Fibroblast of pulmonary artery (primary cell): ENCODE measurements at regions not wholly inside any gene's neighbourhood (a gene's known extent, or its start where the extent isn't known, plus 50 kb on each side); places are given as distances from the start of the nearest gene placed in this dataset.
"Not testable (repeated sequence)": the region's sequence is repeated elsewhere in the genome, so short reads cannot be mapped to it uniquely, and the experiment has no call there.

Experiments used
- DNase-seq: peaks from one replicate; pipeline ENCODE4 v3.0.0-alpha.2; 2010; ENCODE audit warnings: low read depth
- H3K4me3 ChIP-seq: replicated peaks from 2 replicates; pipeline ENCODE4 v1.5.1; 2011; ENCODE audit warnings: low read depth, mild to moderate bottlenecking, control low read depth, low read length, moderate library complexity
- CTCF ChIP-seq: IDR thresholded peaks from 2 replicates; pipeline ENCODE4 v1.5.1; 2011; ENCODE audit warnings: mild to moderate bottlenecking, control low read depth, low read length, inconsistent platforms; ENCODE audit errors: missing control alignments

GRCh38 chr19:29881386-29881785 is 60.7 kb upstream of the URI1 start:
- DNase-seq = no peak
- no peak overlapping the region for H3K4me3 ChIP-seq
- no peak for TF ChIP-seq CTCF

GRCh38 chr19:29882719-29883105 is 59.3 kb upstream of the URI1 start:
- H3K4me3 ChIP-seq = no peak overlapping the region
- no peak for DNase-seq
- TF ChIP-seq CTCF = no peak

GRCh38 chr19:29884044-29884443 is 58.0 kb upstream of the URI1 start:
- TF ChIP-seq CTCF = no peak
- no peak for DNase-seq
- no peak overlapping the region for H3K4me3 ChIP-seq

- H3K4me3 ChIP-seq = no peak overlapping the region
- DNase-seq = no peak
- TF ChIP-seq CTCF = no peak
Measured at GRCh38 chr19:29884466-29884865, 57.6 kb upstream of the URI1 start.

GRCh38 chr19:29886106-29886505 is 55.9 kb upstream of the URI1 start:
- not testable (repeated sequence) for DNase-seq, H3K4me3 ChIP-seq

GRCh38 chr19:29886586-29886985 is 55.5 kb upstream of the URI1 start:
- TF ChIP-seq CTCF = no peak
- H3K4me3 ChIP-seq = no peak overlapping the region

GRCh38 chr19:29887442-29887855 is 54.6 kb upstream of the URI1 start:
- TF ChIP-seq CTCF = no peak
- no peak overlapping the region for H3K4me3 ChIP-seq
- DNase-seq = peak; percentile 18

More at GRCh38 chr19:29886586-29886985, 55.5 kb upstream of the URI1 start:
- no peak for DNase-seq

GRCh38 chr19:29888047-29888446 is 54.0 kb upstream of the URI1 start:
- not testable (repeated sequence) for DNase-seq, H3K4me3 ChIP-seq
